GM12878 (cell line): ENCODE measurements at regions not wholly inside any gene's neighbourhood (a gene's known extent, or its start where the extent isn't known, plus 50 kb on each side); places are given as distances from the start of the nearest gene placed in this dataset.

Source experiments
- ATAC-seq: fragments of 200-7000 bp; cut with Tn5 transposase; 3 replicates; pipeline ENCODE4 v1.9.1; 2020; ENCODE audit warnings: mild to moderate bottlenecking, moderate library complexity
- BruUV-seq: library from RNA; stranded (reverse); fragments of 400-500 nt; replicated peaks from 2 replicates; lab custom pipeline; 2021; lab: Mats Ljungman, UMichigan
- CTCF ChIA-PET: fragments of 300-600 bp; sonication (Branson Sonifier 250); formaldehyde crosslinking; extraction: SDS; loops from one replicate; lab custom pipeline; 2021; ENCODE audit warnings: inconsistent platforms; lab: Yijun Ruan, JAX
- POLR2A ChIA-PET: fragments of 350-600 bp; formaldehyde crosslinking; extraction: SDS; loops from one replicate; lab custom pipeline; 2021; ENCODE audit warnings: inconsistent platforms; lab: Charles Lee
- RAD21 ChIA-PET: fragments of 300-600 bp; sonication (Branson Sonifier 250); formaldehyde crosslinking; loops from one replicate; lab custom pipeline; 2023; ENCODE audit warnings: antibody characterized with exemption; ENCODE audit not compliant: unreplicated experiment; lab: Charles Lee
- SMC1A ChIA-PET: fragments of 300-600 bp; sonication (Branson Sonifier 250); formaldehyde crosslinking; loops from one replicate; lab custom pipeline; 2023; ENCODE audit not compliant: unreplicated experiment, uncharacterized antibody; lab: Charles Lee
- DNase-seq: peaks from one replicate; pipeline ENCODE4 v3.0.0-alpha.2; 2011; ENCODE audit warnings: low read depth, low spot score
- FAIRE-seq: peaks from 3 replicates; lab custom pipeline; 2011; peaks lifted over from hg19 to GRCh38; lab: Jason Lieb, UNC
- H2AFZ ChIP-seq: 2 replicates; pipeline ENCODE4 v1.6.0; 2011; ENCODE audit warnings: low read depth, low read length, control low read depth; ENCODE audit not compliant: control insufficient read depth
- H3K27ac ChIP-seq: 2 replicates; pipeline ENCODE4 v1.5.1; 2011; ENCODE audit warnings: control low read depth; ENCODE audit not compliant: control insufficient read depth, insufficient read depth
- H3K27me3 ChIP-seq, 2 experiments: replicated peaks in 1 of 2; 2 replicates each; pipeline versions ENCODE4 v1.6.0 to v1.6.1; 2011; ENCODE audit warnings: low read length in 1 of 2; ENCODE audit not compliant: control insufficient read depth in 2 of 2, insufficient read depth in 2 of 2
- H3K36me3 ChIP-seq, 2 experiments: 2 replicates each; pipeline ENCODE4 v1.5.1; 2011; ENCODE audit warnings: low read length in 1 of 2; ENCODE audit not compliant: control insufficient read depth in 2 of 2, insufficient read depth in 2 of 2
- H3K4me1 ChIP-seq: 2 replicates; pipeline ENCODE4 v1.6.1; 2011; ENCODE audit warnings: mild to moderate bottlenecking, low read length, moderate library complexity, mixed read lengths; ENCODE audit not compliant: control insufficient read depth, insufficient read depth
- H3K4me2 ChIP-seq: 2 replicates; pipeline ENCODE4 v1.6.0; 2011; ENCODE audit warnings: control low read depth; ENCODE audit not compliant: control insufficient read depth, insufficient read depth
- H3K4me3 ChIP-seq: fragments of 200-600 bp; sonication (generic); 2 replicates; pipeline ENCODE4 v1.5.1; 2016
- H3K79me2 ChIP-seq: 2 replicates; pipeline ENCODE4 v1.6.0; 2011; ENCODE audit warnings: low read length; ENCODE audit not compliant: control insufficient read depth, insufficient read depth
- H3K9ac ChIP-seq: 2 replicates; pipeline ENCODE4 v1.8.0; 2011; ENCODE audit warnings: low read length, control low read depth, mixed read lengths; ENCODE audit not compliant: control insufficient read depth, insufficient read depth
- H3K9me3 ChIP-seq: replicated peaks from 3 replicates; pipeline ENCODE4 v1.5.1; 2011; ENCODE audit warnings: mild to moderate bottlenecking, low read length; ENCODE audit not compliant: control insufficient read depth, insufficient read depth
- H4K20me1 ChIP-seq: 2 replicates; pipeline ENCODE4 v1.6.0; 2011; ENCODE audit not compliant: control insufficient read depth, insufficient read depth
- ATF7 ChIP-seq: fragments of 450-650 bp; IDR thresholded peaks from 2 replicates; pipeline ENCODE4 v1.6.1; 2016; ENCODE audit warnings: low read depth, mild to moderate bottlenecking
- CHD2 ChIP-seq: IDR thresholded peaks from 2 replicates; pipeline ENCODE4 v1.6.1; 2011; ENCODE audit warnings: low read depth, low read length, improper control_type of control experiment, borderline replicate concordance
- IKZF2 ChIP-seq, 2 experiments: fragments of 450-650 bp; IDR thresholded peaks; 2 replicates each; pipeline ENCODE4 v1.6.1; 2017; ENCODE audit warnings: mild to moderate bottlenecking in 2 of 2, moderate library complexity in 2 of 2
- MEF2B ChIP-seq: fragments of 450-650 bp; IDR thresholded peaks from 2 replicates; pipeline ENCODE4 v1.6.1; 2018; ENCODE audit warnings: mild to moderate bottlenecking, moderate library complexity; ENCODE audit not compliant: partially characterized antibody, poor library complexity, severe bottlenecking
- MYB ChIP-seq: fragments of 150-350 bp; IDR thresholded peaks from 2 replicates; pipeline ENCODE4 v1.6.1; 2014; ENCODE audit warnings: mild to moderate bottlenecking, low read depth, low read length, borderline replicate concordance
- NBN ChIP-seq: fragments of 450-650 bp; IDR thresholded peaks from 2 replicates; pipeline ENCODE4 v1.6.1; 2016
- NR2F1 ChIP-seq: fragments of 450-650 bp; conservative IDR thresholded peaks from 2 replicates; pipeline ENCODE4 v1.6.1; 2017; ENCODE audit warnings: mild to moderate bottlenecking
- POLR2AphosphoS2 ChIP-seq: IDR thresholded peaks from 2 replicates; pipeline ENCODE4 v1.6.1; 2011; ENCODE audit warnings: low read depth, mild to moderate bottlenecking, low read length, improper control_type of control experiment, moderate library complexity
- POU2F2 ChIP-seq: IDR thresholded peaks from 3 replicates; pipeline ENCODE4 v1.6.1; 2011; ENCODE audit warnings: low read depth, mild to moderate bottlenecking, low read length, borderline replicate concordance
- RAD51 ChIP-seq: fragments of 450-650 bp; IDR thresholded peaks from 2 replicates; pipeline ENCODE4 v1.6.1; 2016; ENCODE audit warnings: moderate library complexity, mild to moderate bottlenecking, inconsistent platforms
- RB1 ChIP-seq: fragments of 450-650 bp; formaldehyde crosslinking; IDR thresholded peaks from 2 replicates; pipeline ENCODE4 v1.6.1; 2017; ENCODE audit warnings: mild to moderate bottlenecking, borderline replicate concordance
- TARDBP ChIP-seq: IDR thresholded peaks from 2 replicates; pipeline ENCODE4 v1.6.1; 2016; ENCODE audit warnings: borderline replicate concordance
- TCF12 ChIP-seq: IDR thresholded peaks from 2 replicates; pipeline ENCODE4 v1.6.1; 2011; ENCODE audit warnings: low read depth, mild to moderate bottlenecking, low read length
- ZSCAN29 ChIP-seq: fragments of 450-650 bp; IDR thresholded peaks from 2 replicates; pipeline ENCODE4 v1.6.1; 2017; ENCODE audit warnings: mild to moderate bottlenecking, moderate library complexity
- WGBS: methylation state at CpG from one replicate; pipeline ENCODE4 v1.1.6; 2016; ENCODE audit warnings: low lambda C conversion rate; ENCODE audit not compliant: insufficient replicate concordance, insufficient coverage; ENCODE audit errors: missing lambda C conversion rate; 5-methylcytosine and 5-hydroxymethylcytosine counted together
- in situ Hi-C: fragments of 300-500 bp; cut with MboI; formaldehyde crosslinking; loops from 9 replicates; pipeline ENCODE4 v1.14.3; 2018; ENCODE audit warnings: mixed read lengths
- intact Hi-C: fragments of 100-400 bp; cut with micrococcal nuclease; formaldehyde crosslinking; loops from one replicate; pipeline ENCODE4 v1.14.2; 2022; ENCODE audit not compliant: unreplicated experiment
- TF ChIP-seq, protein P1 (sequence below): IDR thresholded peaks from 2 replicates; pipeline ENCODE4 v1.6.1; 2011; ENCODE audit warnings: borderline replicate concordance, low read depth, mild to moderate bottlenecking, moderate library complexity, mixed read lengths, low read length; ENCODE audit not compliant: insufficient read depth; ENCODE audit errors: extremely low read length

DNA sequence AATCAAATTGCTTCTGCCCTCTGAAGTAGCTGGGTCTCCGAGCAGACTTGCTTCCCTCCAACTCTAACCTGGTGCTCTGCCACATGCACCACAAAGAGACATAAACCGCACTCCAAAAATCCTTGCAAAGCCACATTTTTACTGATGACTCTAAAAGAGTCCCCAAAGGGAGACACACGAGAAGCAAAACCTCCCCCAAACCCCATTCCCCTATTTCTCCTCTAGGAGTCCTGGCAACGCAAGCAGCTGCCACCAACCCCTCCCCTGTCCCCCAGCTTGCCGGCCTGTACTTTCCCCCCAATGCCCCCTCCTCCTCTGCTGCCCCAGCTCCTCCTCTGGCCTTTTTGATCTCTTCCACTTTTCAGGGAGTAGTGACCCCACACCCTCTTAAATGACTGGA lies 180.1 kb upstream of the ARID1B start:
- Histone ChIP-seq H3K79me2 (no peaks in the 10 kb centered on the region), H3K4me3 (no peak overlapping the region), H2AFZ (no peak overlapping the region), H3K27me3 (no peaks in the 10 kb centered on the region), H3K9me3 (no peaks in the 10 kb centered on the region), H3K4me2 (no peak overlapping the region)
- FAIRE-seq = no peak
- RAD21 ChIA-PET = interaction anchor here (1.0 kb wide), 1 partner anchor 9 kb away, joined by 3 read pairs; no protein-coding TSS in a partner anchor
- no peak for TF ChIP-seq MYB
- TF ChIP-seq, protein P1, sequence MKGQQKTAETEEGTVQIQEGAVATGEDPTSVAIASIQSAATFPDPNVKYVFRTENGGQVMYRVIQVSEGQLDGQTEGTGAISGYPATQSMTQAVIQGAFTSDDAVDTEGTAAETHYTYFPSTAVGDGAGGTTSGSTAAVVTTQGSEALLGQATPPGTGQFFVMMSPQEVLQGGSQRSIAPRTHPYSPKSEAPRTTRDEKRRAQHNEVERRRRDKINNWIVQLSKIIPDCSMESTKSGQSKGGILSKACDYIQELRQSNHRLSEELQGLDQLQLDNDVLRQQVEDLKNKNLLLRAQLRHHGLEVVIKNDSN = no peak
- no peak for TF ChIP-seq NR2F1
- no peak for TF ChIP-seq POLR2AphosphoS2
- TF ChIP-seq POU2F2 = no peak
- no peak for TF ChIP-seq ATF7
- TF ChIP-seq TCF12 = no peak
- no peak for TF ChIP-seq RAD51
- TF ChIP-seq ZSCAN29 = no peak
- TF ChIP-seq NBN = no peak
- TF ChIP-seq MEF2B = no peak
- no peak for TF ChIP-seq TARDBP
- TF ChIP-seq CHD2 = no peak
- no peak for TF ChIP-seq IKZF2 (IDR thresholded peaks at IDR 0.05)
- no peak for TF ChIP-seq RB1
- TF ChIP-seq, all 136 proteins: peak for 0
- no peak overlapping the region for H3K27ac ChIP-seq
- no peaks in the 10 kb centered on the region for H4K20me1 ChIP-seq
- no peaks in the 10 kb centered on the region for H3K4me1 ChIP-seq
- no peak overlapping the region for H3K9ac ChIP-seq
- CTCF ChIA-PET = no interaction called here
- no TSS peak for BruUV-seq
- intact Hi-C loops = no loop called here
- in situ Hi-C loops = no loop called here
- no peak for ATAC-seq
- 36% methylated on average over 5 of the region's 5 CpGs for WGBS
- no peaks in the 10 kb centered on the region for H3K36me3 ChIP-seq
- SMC1A ChIA-PET = interaction anchor here (0.8 kb wide), 1 partner anchor 14 kb away, joined by 3 read pairs; no protein-coding TSS in a partner anchor
- DNase-seq = no peak
- POLR2A ChIA-PET = no interaction called here
